Ishikawa (cell line): ENCODE measurements at regions not wholly inside any gene's neighbourhood (a gene's known extent, or its start where the extent isn't known, plus 50 kb on each side); places are given as distances from the start of the nearest gene placed in this dataset.

Experiments
- CEBPB ChIP-seq: IDR thresholded peaks from 2 replicates; pipeline ENCODE4 v1.6.1; 2012
- CREB1 ChIP-seq: IDR thresholded peaks from 2 replicates; pipeline ENCODE4 v1.6.1; 2012; ENCODE audit warnings: low read depth
- EGR1 ChIP-seq: IDR thresholded peaks from 2 replicates; pipeline ENCODE4 v1.6.1; 2012
- EP300 ChIP-seq: IDR thresholded peaks from 2 replicates; pipeline ENCODE4 v1.6.1; 2012; ENCODE audit warnings: borderline replicate concordance
- FOXM1 ChIP-seq: IDR thresholded peaks from 2 replicates; pipeline ENCODE4 v1.6.1; 2012; ENCODE audit warnings: low read depth, borderline replicate concordance
- MAX ChIP-seq: IDR thresholded peaks from 2 replicates; pipeline ENCODE4 v1.6.1; 2012
- NFIC ChIP-seq: IDR thresholded peaks from 2 replicates; pipeline ENCODE4 v1.6.1; 2012
- RAD21 ChIP-seq: IDR thresholded peaks from 2 replicates; pipeline ENCODE4 v1.6.1; 2012; ENCODE audit warnings: low read depth
- REST ChIP-seq: IDR thresholded peaks from 2 replicates; pipeline ENCODE4 v1.6.1; 2012; ENCODE audit warnings: low read depth, mild to moderate bottlenecking
- TAF1 ChIP-seq: IDR thresholded peaks from 2 replicates; pipeline ENCODE4 v1.6.1; 2012; ENCODE audit warnings: low read depth, mild to moderate bottlenecking
- TCF12 ChIP-seq: IDR thresholded peaks from 2 replicates; pipeline ENCODE4 v1.6.1; 2012; ENCODE audit warnings: low read depth
- USF1 ChIP-seq: IDR thresholded peaks from 2 replicates; pipeline ENCODE4 v1.6.1; 2012
- YY1 ChIP-seq: IDR thresholded peaks from 2 replicates; pipeline ENCODE4 v1.6.1; 2012; ENCODE audit warnings: low read depth

DNA sequence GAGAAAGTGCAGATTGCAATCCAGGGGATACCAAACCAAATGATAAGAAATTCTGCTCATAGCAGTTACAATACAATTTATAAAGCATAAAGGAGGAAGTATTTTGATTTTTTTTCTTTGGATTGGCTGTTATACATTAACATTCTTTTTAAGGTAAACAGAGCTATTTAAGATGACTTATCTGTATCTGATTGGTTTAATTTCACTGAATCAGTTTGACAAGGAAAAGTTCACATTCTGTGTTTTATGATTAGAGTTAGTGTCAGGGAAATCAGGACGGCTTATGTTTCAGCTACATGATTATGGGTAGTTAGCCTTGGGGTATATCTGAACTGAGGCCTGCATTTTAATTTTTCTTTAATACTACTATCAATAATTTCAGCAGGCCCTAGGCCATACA lies 360.9 kb downstream of the ARL6IP6 start:
- TF ChIP-seq USF1 (no peak), TCF12 (no peak), EGR1 (no peak), REST (no peak), MAX (no peak), YY1 (no peak), FOXM1 (no peak), EP300 (no peak), NFIC (no peak), CEBPB (no peak), CREB1 (no peak), RAD21 (no peak), TAF1 (no peak)
